HG02571 (cell line): ENCODE measurements at regions not wholly inside any gene's neighbourhood (a gene's known extent, or its start where the extent isn't known, plus 50 kb on each side); places are given as distances from the start of the nearest gene placed in this dataset.

ENCODE experiments used
- ATAC-seq: cut with Tn5 transposase; IDR thresholded peaks from one replicate; pipeline ENCODE4 v1.9.1; 2021; ENCODE audit warnings: mild to moderate bottlenecking, moderate library complexity; ENCODE audit not compliant: unreplicated experiment

DNA sequence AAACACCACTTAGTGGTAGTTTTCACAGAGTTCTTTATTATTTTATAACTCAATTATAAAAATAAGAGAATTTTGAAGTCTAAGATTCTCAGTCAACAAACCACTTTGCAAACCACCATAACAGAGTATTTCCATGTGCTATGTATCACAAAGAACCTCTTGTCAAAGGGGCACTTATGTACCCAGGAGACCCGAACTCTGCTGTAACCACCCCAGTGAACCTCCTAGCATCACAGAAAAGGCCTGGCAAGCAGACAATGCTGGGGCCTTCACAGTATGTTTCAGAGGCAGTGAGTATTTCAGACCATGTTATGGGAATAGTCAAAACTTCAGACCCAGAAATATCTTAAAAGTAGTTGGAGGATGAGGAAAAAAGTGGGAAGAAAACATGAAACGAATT is 714.1 kb downstream of the EFNB2 start:
- no peak for ATAC-seq

DNA sequence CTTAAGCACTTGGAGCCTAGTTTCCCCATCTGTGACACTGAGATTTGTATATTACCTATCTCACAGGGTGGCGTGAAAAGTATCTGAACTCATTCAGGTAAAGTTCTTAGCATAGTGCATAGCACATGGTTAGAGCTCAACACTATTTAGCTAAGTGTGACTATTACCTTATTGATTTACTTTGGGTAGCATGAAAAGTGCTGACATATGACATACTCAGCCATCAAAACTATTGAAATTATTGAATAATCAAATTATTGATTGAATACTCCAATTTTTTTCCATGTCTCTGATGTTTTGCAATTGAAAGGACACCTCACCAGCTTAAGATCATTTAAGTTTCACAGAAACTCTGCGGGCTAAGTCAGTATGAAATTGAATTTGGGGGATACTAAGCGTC is 715.0 kb downstream of the EFNB2 start:
- no peak for ATAC-seq

DNA sequence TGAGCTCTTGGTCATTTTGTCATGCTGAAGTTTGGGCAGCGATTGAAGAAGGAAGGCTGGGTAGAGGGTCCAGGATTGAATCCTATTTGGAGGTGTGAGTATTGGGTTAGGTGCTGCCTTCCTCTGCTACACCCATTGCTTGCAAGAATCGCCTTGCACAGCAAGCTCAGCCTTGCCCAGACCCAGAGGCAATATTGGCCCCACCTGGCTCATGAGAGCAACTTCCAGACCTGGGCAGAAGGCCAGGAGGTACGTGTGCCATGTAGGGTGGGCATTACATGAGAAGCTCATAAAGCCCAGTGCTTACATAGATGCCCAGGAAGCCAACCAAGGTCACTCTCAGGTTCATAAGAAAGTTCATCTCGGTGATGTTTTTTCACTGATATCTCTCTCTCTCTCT is 718.0 kb downstream of the EFNB2 start:
- ATAC-seq: no peak

DNA sequence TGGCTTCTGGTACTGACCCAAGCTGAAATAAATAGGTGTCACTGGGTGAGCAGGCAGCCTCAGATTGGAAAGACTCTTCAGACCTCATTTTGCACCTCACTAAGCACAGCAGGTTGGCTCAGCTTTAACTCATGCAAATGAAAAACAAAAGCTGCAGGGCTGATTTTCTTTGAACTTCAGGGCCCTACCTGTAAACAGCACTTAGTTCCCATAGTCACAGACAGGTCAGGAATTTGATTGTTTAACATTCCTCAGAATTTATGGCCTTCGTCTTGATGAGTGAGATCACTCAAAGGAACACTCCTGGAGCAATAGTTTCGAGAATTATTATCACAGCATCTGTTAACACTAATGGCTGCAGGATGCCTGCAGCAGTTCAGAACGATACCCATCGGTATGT is 718.5 kb downstream of the EFNB2 start:
- ATAC-seq: no peak

DNA sequence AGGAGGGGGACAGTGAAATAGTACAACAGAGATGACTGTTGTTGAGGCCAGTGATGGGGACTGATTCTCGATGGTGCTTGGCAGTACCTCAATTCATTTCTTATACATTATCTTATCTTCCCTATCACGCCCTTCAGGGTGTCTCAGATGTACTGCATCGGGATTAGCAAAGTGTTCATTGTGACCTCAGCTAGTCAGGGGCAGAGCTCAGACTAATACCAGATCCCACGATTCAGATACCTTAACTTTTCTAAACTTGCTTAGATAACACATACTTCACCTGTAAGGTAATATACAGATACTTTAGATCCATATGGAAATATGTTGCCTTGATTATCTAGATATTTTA is 720.6 kb downstream of the EFNB2 start:
- no peak for ATAC-seq

DNA sequence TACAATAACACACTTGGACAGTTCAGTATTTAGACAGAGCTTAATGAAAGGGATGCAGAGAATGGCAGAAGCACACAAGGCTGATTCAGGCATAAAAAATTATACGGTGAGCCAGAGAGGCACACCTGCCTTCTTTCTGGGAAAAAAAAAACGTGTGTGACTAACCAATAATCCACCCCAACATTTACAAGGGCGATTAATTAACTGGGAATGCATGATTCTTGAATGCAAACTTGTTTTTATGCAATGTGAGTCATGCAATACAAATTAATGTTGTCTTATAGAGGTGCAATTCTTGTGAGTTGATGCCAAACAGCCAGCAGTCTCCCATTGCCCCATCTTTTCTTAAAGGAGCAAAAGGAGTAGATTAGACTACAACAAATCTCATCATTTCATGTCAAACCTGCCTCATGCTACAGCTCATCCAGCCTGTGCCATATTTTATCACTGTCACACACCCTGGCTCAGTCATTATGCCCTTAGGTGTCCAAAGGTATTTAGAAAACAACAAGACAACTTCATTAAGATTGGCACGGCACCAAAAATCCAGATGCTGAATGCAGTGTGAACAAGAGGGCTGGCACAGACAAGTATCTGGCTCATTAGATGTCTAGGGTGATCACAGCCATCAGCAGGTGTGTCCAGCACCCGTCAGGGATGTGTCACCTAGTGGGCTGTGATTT is 721.1 kb downstream of the EFNB2 start:
- ATAC-seq: no peak

DNA sequence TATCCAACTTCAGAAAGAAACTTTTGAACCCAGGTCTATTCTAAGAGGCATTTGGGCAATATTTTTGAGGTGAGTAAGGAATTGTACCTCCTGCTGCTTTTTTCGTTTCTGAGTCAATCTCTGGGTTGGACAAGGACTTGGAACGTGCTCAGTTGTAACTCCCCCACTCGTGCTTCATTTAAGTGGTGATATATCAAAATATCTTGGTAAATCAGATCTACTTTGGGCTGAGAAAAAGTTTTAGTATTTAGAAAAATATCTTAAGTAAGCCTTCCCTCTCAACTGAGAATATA is 728.9 kb downstream of the EFNB2 start:
- no peak for ATAC-seq

DNA sequence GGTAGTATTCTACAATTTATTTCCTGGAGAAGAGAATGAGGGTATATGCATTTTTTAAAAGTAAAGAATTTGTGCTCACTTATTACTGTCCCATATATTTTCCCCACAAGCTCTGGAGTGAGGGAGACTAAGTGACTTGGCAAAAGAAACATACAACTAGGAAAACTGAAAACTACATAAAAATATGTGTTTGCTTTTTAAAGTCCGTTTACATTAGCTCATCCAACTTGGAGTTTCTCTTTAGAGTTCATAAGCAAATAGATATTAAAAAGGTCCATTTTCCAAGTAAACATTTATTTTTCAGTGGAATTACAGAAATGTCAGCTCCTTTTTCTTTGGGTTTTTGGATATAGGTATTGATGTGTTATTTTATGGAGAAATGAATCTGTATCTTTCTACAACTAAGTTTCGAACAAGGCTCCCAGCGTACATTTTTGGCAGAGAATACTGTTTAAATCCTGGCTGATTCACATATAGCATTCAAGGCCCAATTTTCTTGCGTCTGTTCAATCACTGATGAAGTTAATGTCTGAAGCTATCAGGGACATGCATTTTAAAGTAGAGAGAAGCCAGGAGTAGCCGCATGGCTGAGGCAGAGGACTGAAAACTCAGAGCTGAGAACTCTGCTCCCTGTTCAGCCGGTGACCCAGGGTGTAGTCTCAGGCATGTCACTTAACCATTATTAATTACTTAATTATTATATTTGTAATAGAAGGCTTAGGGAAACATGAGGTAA is 729.4 kb downstream of the EFNB2 start:
- no peak for ATAC-seq

DNA sequence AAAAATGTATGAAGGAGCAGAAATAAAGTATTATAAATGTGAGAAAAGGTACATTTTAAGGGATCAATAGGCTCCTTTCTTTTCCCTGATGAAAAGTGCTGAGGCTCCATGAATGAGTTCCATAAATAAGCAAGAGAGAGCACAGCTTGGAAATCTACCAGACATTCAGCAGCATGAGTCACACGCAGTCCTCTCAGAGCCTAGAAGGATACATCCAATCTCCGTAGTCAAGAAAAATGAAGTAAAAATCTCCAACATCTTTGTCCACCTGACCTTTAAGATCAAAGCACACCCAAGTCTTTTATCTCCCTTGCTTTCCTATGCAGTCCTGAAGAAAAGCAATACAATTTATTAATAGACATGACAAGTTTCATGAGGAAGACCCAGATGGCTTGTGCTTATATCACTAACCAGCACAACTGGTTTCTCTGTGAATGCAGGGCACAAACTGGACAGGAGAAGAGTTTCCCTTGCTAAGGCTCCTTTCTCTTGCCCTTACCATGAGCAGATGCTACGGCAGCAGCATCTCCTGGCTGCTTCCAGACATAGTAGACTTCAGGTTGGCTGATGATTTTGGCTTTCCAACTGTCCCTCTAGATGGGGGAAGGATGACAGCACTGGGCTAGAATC is 730.8 kb downstream of the EFNB2 start:
- ATAC-seq: no peak

DNA sequence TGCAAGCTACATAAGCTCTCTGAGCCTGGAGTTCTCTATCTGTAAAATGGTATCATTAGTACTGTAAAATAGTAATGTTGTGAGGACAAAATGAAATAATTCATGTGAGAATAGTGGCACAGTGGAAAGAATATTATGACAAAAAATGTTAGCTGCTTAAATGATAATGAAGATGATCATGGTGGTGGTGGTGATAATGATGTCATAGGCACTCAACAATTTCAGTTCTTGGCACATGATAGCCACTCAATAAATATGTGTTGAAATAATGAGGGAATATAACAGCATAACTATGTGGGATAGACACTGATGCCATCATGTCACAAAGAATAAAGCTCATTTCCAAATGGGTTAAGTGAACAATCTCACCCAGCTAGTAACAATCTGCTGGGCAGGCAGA is 736.3 kb downstream of the EFNB2 start:
- no peak for ATAC-seq

DNA sequence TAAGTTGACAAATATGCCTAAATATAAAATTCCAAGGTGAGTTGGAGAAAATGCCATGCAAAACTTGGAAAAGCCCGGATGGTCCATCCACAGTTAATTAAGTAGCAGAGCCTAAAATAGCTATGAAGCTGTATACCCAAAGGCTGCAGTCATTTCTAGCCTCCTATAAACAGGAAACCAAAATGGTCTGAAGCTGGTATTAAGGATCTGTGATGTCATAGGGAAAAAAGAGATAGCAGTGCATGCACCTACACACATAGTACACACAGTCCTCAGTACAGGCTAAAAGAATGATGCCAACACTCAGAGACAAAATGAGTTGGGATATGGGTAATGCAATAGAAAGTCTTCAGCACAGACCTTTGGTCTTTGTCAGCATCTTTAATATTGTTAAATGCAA is 736.9 kb downstream of the EFNB2 start:
- no peak for ATAC-seq

DNA sequence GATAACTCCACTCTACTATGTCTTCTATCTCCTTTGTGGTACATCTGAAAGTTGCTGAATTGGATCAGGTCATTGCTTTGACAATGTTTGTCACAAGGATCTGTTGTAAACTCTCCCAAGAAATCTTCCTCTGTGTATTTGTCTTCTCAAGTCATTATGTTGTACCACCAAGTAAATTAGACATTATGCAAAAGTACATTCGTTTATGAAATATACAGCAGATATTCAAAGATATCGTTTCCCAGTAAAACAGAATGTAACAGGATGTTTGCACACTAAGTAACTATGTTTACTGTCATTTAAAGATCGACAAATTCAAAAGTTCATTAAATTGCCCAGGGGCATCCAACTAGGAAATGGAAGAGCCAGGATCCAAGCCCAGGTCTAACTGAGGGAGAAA is 739.4 kb downstream of the EFNB2 start:
- ATAC-seq: no peak

DNA sequence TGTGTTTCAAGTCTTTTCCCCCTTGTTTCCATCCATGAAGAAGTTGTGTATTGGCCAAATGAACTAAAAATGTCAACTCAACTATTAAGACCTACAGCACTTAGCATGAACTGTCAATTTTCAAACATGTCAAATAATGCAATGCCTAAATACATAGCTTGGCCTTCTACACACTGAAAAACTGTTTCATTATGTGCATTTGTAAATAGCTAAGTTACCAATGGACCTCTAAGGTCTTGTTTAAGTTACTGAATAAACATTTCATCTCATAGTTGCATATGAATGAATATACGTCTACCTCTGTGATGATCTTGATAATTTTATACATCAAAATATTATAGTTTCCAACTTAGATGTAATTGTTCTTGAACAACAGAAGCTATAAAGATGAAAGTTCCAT is 744.5 kb downstream of the EFNB2 start:
- ATAC-seq: no peak

DNA sequence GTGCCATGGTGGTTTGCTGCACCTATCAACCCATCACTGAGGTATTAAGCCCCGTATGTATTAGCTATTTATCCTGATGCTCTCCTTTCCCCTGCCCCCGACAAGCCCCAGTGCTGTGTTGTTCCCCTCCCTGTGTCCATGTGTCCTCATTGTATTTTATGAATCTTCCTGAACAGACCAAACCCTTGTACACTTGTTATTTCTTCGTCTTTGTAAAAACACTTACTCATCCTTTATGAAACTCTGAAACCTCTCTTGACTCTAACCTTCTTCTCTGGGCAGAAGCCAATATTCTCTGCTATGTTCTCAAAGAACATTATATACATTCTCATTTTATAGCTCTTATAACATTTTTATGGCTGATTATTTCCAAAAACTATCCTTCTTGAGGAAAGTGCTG is 746.9 kb downstream of the EFNB2 start:
- ATAC-seq: no peak

DNA sequence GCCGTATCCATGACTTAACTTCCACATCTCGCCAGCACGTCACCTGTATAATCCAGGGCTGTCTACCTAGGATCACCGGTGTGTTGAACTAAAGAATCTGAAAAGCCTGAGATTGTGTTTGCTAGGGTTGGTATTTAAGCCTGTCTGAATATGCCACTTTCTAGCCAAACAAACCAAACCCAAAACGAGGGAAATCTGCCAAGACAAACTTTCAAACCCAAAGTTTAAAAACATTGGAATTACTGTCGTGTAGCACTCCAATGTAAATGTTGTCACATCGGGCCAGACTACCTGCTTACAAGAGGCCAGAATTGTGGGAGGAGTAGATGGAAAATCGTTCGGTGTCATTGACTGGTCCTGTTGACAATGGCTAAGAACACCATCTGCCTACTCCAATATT is 747.8 kb downstream of the EFNB2 start:
- ATAC-seq: no peak

DNA sequence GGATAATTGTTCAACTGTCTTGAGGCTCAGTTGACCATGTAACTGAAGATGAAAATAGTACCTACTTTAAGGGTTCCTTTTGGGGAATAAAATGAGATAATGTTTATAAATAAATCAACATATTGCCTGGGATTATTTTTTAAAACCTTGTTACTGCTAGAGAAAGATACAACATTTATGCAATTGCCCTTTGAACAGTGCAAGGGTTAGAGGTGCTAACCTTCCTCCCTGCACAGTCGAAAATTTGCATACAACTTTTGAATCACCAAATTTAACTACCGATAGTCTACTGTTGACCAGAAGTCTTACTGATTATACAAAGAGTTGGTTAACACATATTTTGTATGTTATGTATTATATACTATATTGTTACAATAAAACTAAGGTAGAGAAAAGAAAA is 750.0 kb downstream of the EFNB2 start:
- no peak for ATAC-seq

DNA sequence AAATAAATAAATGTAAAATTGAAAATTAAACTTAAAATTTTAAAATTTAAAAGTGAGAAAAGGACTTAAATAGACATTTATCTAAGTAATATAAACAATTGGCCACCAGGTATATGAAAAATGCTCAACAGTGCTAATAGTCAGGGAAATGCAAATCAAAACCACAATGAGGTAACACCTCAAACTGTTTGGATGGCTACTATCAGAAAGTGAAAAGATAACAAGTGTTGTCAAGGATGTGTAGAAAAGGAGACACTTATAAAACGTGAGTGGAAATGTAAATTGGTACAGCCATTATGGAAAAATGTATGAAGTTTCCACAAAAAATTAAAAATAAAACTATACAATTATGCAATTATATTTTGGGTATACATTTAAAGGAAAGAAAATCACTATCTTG is 752.2 kb downstream of the EFNB2 start:
- ATAC-seq: no peak

DNA sequence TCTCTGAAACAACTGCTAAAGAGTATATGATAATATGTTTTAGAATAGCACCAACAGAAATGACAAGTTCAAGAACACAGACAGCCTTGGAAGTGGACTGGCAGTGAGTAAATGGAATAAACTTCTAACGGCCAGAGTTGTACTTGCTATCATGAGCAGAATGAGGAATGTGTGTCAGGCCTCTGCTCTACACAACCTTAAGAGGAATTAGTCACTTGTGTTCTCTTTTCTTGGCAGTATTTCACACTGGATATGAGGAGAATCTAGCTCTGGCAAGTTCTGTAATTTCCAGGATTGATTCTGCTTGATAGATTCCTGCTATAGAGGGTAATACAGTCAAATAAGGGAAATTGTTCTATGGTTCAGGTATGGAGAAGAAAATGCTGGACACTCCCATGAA is 757.3 kb downstream of the EFNB2 start:
- no peak for ATAC-seq

DNA sequence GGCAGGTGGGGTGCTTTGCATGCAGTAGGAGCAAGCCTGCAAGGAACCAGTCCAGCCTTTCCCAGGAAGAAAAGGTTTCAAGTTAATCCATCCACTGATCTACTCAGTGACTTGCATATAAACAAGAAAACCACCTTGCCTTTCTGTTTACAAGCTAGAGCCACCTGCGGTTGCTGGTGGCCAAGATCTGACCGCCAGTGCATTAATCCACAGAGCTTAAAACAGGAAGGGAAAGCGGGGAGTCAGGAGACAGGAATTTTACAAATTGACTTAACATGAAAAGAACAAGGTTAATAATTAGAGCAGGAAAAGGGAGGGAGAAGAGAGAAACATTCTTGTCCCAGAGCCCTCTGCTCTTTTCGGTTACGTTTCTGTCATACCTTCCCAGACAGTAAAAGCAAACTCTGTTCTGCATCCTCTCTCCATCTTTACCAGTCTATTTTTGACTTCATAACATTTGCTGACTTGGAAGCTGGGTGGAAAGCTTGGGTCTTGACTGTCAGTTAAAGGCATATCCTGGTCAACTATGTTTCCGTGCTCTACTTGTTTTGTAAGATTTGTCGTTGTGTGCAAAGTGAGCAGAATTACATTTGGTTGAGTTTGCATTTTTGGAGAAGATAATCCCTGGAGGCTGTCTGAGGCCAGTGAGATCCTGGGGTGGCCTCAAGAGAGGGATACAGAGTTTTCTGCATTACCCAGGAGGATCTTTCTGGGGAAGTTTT is 760.6 kb downstream of the EFNB2 start:
- ATAC-seq: no peak

DNA sequence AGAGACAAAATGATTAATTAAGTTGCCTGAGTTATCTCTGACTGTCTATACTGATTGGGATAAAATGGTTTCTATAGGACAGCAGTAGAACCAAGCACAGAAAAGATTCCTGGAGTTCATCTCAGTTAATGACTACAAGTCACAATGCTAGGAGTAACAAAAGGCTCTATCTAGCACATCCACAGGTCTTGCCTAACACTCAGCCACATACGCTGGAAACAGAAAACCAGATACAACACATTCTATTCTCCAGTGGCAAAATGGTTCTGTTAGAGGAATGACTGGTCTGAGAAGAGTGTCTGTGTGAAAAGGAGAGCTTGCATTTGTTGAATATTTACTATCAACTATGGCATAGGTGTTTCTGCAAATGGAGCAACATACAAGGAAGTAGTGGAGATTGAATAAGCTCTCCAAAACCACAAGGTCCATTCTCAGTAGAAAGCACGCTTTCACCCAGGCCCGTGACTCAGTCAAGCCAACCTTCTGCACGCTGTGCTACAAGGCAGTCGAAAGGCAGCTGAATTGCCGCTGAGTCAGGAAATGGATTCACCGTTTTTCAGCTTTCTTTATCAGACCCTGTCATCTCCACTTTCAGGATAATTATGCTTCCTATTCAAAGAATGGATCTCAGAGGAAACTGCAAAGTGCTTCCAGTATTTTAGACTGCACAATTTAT is 761.5 kb downstream of the EFNB2 start:
- ATAC-seq: no peak

DNA sequence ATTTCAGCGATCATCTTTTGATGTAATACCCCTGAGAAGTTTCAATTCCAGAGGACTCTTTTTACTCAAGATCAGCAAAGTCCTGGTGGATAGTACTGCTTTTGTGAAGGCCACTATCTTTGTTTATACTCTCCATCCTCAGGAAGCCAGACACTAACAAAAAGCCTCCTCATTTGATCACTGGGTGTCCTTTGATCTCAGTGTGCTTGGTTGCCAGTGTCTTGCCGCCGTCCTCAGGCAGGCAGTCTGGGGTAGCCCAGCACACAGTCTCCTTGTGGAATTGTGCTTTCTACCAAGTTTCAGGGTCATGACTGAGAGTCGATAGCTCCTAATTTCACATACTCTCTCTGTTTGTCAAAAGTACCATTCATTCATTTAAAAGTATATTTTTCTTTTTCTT is 762.2 kb downstream of the EFNB2 start:
- no peak for ATAC-seq

DNA sequence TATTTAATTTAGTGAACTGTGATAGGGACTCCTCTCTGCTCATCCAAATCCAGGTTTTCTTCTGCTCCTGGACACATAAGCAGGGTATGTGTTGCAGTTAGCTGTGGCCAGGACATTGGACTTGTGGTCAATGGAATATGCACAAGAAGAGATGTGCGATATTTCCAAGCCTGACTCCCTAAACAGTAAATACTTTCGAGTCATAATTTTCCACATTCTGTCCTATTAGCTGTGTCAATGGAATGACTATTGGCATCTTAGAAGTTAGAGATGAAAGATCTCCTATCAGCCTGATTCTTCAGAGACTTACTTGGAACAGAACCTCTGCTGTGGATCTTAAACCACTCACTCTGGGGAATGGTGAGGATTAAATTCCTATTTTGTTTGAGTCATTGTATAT is 771.0 kb downstream of the EFNB2 start:
- ATAC-seq: no peak
